ENCODE measurements at regions not wholly inside any gene's neighbourhood (a gene's known extent, or its start where the extent isn't known, plus 50 kb on each side); places are given as distances from the start of the nearest gene placed in this dataset.

DNA sequence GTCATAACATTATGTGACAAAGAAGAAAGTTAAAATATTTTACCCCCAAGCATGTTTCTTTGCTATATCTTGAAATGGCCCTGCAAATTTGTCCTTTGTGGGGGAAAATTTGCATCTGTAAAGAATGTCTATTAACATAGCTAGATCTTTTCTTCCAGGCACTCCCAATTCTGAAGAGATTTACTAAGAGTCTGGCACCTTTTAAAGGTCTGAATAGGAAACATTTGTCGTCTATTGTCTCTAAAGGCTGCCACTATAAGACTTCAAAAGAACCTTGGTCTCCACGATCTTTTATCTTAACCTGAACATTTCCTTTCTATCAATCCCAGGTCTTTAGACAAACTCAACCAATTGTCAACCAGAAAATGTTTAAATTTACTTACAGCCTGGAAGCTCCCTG lies 128.6 kb upstream of the VCX start:
- Histone ChIP-seq H3K4me3 (ENCODE audit: low read length in 2 of 2) (no peak overlapping the region), H3K9me3 (ENCODE audit: control insufficient read depth in 2 of 2, low read length in 2 of 2) (no peaks in the 10 kb centered on the region), H3K36me3 (ENCODE audit: control insufficient read depth in 2 of 2, insufficient read depth in 2 of 2, low read length in 2 of 2) (no peaks in the 10 kb centered on the region), H3K27ac (ENCODE audit: low read depth in 2 of 2, low read length in 2 of 2) (no peak overlapping the region), H3K9ac (ENCODE audit: low read depth in 1 of 2, low read length in 2 of 2) (no peak overlapping the region), H3K4me1 (ENCODE audit: control insufficient read depth in 2 of 2, insufficient read depth in 2 of 2, low read length in 2 of 2) (no peaks in the 10 kb centered on the region), H3K27me3 (ENCODE audit: control insufficient read depth in 2 of 2, insufficient read depth in 2 of 2, low read length in 2 of 2) (peaks cover 0 to 3% of the 10 kb centered on the region in 2 donors)

DNA sequence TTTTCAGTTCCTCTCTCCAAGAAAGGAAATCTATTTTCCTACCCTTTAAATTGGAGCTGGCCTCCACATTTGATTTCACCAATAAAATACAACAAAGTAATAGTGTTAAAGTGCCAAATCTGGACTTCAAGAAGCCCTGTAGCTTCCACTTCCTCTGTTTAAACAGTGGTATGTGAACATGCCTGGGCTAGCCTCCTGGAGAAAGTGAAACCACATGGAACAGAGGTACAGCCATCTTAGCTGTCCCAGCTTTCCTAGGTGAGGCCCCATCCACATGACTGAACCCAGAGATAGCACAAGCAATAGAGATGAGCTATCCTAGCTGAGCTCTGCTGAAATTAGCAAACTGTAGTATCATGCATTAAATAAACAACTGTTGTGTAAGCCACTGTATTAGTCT lies 131.8 kb upstream of the VCX start:
- Histone ChIP-seq H3K36me3 (ENCODE audit: control insufficient read depth in 2 of 2, insufficient read depth in 2 of 2, low read length in 2 of 2) (no peaks in the 10 kb centered on the region), H3K27ac (ENCODE audit: low read depth in 2 of 2, low read length in 2 of 2) (no peak overlapping the region), H3K4me3 (ENCODE audit: low read length in 2 of 2) (no peak overlapping the region), H3K9me3 (ENCODE audit: control insufficient read depth in 2 of 2, low read length in 2 of 2) (no peaks in the 10 kb centered on the region), H3K9ac (ENCODE audit: low read depth in 1 of 2, low read length in 2 of 2) (no peak overlapping the region), H3K27me3 (ENCODE audit: control insufficient read depth in 2 of 2, insufficient read depth in 2 of 2, low read length in 2 of 2) (peaks cover 0 to 3% of the 10 kb centered on the region in 2 donors), H3K4me1 (ENCODE audit: control insufficient read depth in 2 of 2, insufficient read depth in 2 of 2, low read length in 2 of 2) (no peaks in the 10 kb centered on the region)

- Histone ChIP-seq H3K27ac (ENCODE audit: low read depth in 2 of 2, low read length in 2 of 2) (no peak overlapping the region), H3K27me3 (ENCODE audit: control insufficient read depth in 2 of 2, insufficient read depth in 2 of 2, low read length in 2 of 2) (peaks cover 0 to 3% of the 10 kb centered on the region in 2 donors), H3K9ac (ENCODE audit: low read depth in 1 of 2, low read length in 2 of 2) (no peak overlapping the region), H3K4me3 (ENCODE audit: low read length in 2 of 2) (no peak overlapping the region), H3K9me3 (ENCODE audit: control insufficient read depth in 2 of 2, low read length in 2 of 2) (no peaks in the 10 kb centered on the region), H3K36me3 (ENCODE audit: control insufficient read depth in 2 of 2, insufficient read depth in 2 of 2, low read length in 2 of 2) (no peaks in the 10 kb centered on the region), H3K4me1 (ENCODE audit: control insufficient read depth in 2 of 2, insufficient read depth in 2 of 2, low read length in 2 of 2) (no peaks in the 10 kb centered on the region)
Measured at GRCh38 chrX:7709845-7710244, 133.1 kb upstream of the VCX start.

DNA sequence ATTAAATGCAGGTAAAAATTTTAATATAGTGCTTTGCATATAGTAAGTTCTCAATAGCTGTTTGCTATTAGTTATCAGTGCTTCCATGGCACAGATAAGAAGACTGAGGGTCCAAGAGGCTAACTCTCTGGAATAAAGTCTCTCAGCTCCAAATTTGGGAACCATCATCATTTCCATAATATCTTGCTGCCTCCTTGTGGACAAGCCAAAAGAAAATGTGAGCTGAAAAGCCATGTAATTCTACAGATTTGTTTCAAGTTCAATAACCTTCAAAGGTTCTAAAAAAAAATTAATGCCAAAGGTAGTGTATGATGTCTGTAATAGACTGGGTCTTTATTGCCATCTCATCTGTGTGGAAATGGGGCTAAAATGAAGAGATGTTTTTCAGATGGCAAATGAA lies 136.9 kb upstream of the VCX start:
- H3K9ac ChIP-seq (ENCODE audit: low read depth in 1 of 2, low read length in 2 of 2) = no peak overlapping the region

DNA sequence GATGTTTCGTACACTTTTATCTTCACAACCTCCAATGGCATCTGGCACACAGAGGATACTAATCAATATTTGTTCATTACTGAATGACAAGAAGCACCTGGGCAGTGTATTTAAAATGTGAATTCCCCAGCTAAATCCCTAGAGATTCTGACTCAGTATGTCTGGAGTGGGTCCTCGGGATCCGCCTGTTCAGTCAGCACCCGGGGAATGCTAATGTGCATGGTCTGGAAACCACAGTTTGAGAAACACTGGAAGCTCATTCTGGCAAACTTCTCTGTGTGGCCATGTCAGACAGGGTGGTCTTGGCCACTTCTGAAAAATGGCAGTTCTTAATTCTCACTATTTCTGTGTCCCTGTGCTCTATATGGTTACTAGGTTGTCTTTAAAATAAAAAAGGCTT lies 138.8 kb upstream of the VCX start:
- Histone ChIP-seq H3K4me3 (ENCODE audit: low read length in 2 of 2) (no peak overlapping the region), H3K9ac (ENCODE audit: low read depth in 1 of 2, low read length in 2 of 2) (no peak overlapping the region), H3K4me1 (ENCODE audit: control insufficient read depth in 2 of 2, insufficient read depth in 2 of 2, low read length in 2 of 2) (no peaks in the 10 kb centered on the region), H3K9me3 (ENCODE audit: control insufficient read depth in 2 of 2, low read length in 2 of 2) (no peaks in the 10 kb centered on the region), H3K27ac (ENCODE audit: low read depth in 2 of 2, low read length in 2 of 2) (no peak overlapping the region), H3K27me3 (ENCODE audit: control insufficient read depth in 2 of 2, insufficient read depth in 2 of 2, low read length in 2 of 2) (no peaks in the 10 kb centered on the region), H3K36me3 (ENCODE audit: control insufficient read depth in 2 of 2, insufficient read depth in 2 of 2, low read length in 2 of 2) (no peaks in the 10 kb centered on the region)

More for the DNA sequence above, 136.9 kb upstream of the VCX start:
- Histone ChIP-seq H3K9me3 (ENCODE audit: control insufficient read depth in 2 of 2, low read length in 2 of 2) (no peaks in the 10 kb centered on the region), H3K27ac (ENCODE audit: low read depth in 2 of 2, low read length in 2 of 2) (no peak overlapping the region), H3K36me3 (ENCODE audit: control insufficient read depth in 2 of 2, insufficient read depth in 2 of 2, low read length in 2 of 2) (no peaks in the 10 kb centered on the region), H3K27me3 (ENCODE audit: control insufficient read depth in 2 of 2, insufficient read depth in 2 of 2, low read length in 2 of 2) (no peaks in the 10 kb centered on the region), H3K4me1 (ENCODE audit: control insufficient read depth in 2 of 2, insufficient read depth in 2 of 2, low read length in 2 of 2) (no peaks in the 10 kb centered on the region), H3K4me3 (ENCODE audit: low read length in 2 of 2) (no peak overlapping the region)

DNA sequence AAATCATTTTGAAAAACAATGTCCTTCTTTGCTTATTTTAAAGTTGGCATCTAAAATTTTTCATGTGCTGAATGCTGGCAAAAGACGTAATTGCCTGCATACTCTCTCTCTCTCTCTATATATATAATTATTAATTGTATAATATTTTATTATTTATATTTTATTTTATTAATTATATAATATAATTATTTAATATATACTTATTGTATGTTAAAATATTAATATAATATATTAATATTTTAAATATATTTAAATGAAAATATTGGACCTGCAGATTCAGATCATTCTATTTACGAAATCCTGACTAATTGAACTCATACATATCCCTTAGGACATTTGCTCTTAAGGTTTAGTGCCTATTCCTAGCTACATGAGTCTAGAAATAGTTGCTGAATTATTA lies 144.7 kb upstream of the VCX start:
- H3K36me3 ChIP-seq (ENCODE audit: control insufficient read depth in 2 of 2, insufficient read depth in 2 of 2, low read length in 2 of 2) = no peaks in the 10 kb centered on the region
- H3K4me3 ChIP-seq (ENCODE audit: low read length in 2 of 2) = no peak overlapping the region
- H3K4me1 ChIP-seq (ENCODE audit: control insufficient read depth in 2 of 2, insufficient read depth in 2 of 2, low read length in 2 of 2) = no peaks in the 10 kb centered on the region
- H3K9me3 ChIP-seq (ENCODE audit: control insufficient read depth in 2 of 2, low read length in 2 of 2) = no peaks in the 10 kb centered on the region
- H3K27ac ChIP-seq (ENCODE audit: low read depth in 2 of 2, low read length in 2 of 2) = no peak overlapping the region
- no peaks in the 10 kb centered on the region for H3K27me3 ChIP-seq (ENCODE audit: control insufficient read depth in 2 of 2, insufficient read depth in 2 of 2, low read length in 2 of 2)
- no peak overlapping the region for H3K9ac ChIP-seq (ENCODE audit: low read depth in 1 of 2, low read length in 2 of 2)

- H3K27me3 ChIP-seq (ENCODE audit: control insufficient read depth in 2 of 2, insufficient read depth in 2 of 2, low read length in 2 of 2) = no peaks in the 10 kb centered on the region
- no peaks in the 10 kb centered on the region for H3K36me3 ChIP-seq (ENCODE audit: control insufficient read depth in 2 of 2, insufficient read depth in 2 of 2, low read length in 2 of 2)
- no peak overlapping the region for H3K27ac ChIP-seq (ENCODE audit: low read depth in 2 of 2, low read length in 2 of 2)
- H3K9ac ChIP-seq (ENCODE audit: low read depth in 1 of 2, low read length in 2 of 2) = no peak overlapping the region
- H3K9me3 ChIP-seq (ENCODE audit: control insufficient read depth in 2 of 2, low read length in 2 of 2) = no peaks in the 10 kb centered on the region
- no peak overlapping the region for H3K4me3 ChIP-seq (ENCODE audit: low read length in 2 of 2)
- H3K4me1 ChIP-seq (ENCODE audit: control insufficient read depth in 2 of 2, insufficient read depth in 2 of 2, low read length in 2 of 2) = no peaks in the 10 kb centered on the region
Measured at GRCh38 chrX:7690842-7691241, 152.1 kb upstream of the VCX start.

GRCh38 chrX:7689791-7690412 lies 153.1 kb upstream of the VCX start:
- Histone ChIP-seq H3K27ac (ENCODE audit: low read depth in 2 of 2, low read length in 2 of 2) (no peak overlapping the region), H3K4me3 (ENCODE audit: low read length in 2 of 2) (no peak overlapping the region), H3K9me3 (ENCODE audit: control insufficient read depth in 2 of 2, low read length in 2 of 2) (no peaks in the 10 kb centered on the region), H3K9ac (ENCODE audit: low read depth in 1 of 2, low read length in 2 of 2) (no peak overlapping the region), H3K36me3 (ENCODE audit: control insufficient read depth in 2 of 2, insufficient read depth in 2 of 2, low read length in 2 of 2) (no peaks in the 10 kb centered on the region), H3K27me3 (ENCODE audit: control insufficient read depth in 2 of 2, insufficient read depth in 2 of 2, low read length in 2 of 2) (no peaks in the 10 kb centered on the region), H3K4me1 (ENCODE audit: control insufficient read depth in 2 of 2, insufficient read depth in 2 of 2, low read length in 2 of 2) (no peaks in the 10 kb centered on the region)

DNA sequence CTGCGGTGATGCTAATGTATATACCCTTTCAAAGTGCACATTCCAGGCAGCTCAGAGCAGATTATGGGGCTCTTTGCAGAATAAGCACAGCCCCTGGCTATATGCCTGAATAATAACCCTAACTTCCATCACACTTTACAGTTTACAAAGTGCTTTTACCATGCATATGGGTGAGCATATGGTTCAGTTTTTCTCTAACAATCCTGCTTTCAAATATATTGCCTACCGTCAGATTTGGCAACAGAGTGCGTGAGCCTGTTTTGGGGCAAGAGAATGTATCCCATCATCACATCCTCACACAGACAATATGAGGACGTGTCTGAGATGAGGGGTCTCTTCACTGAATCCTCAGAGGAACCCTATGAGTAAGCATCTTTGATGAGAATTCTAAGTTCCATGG lies 162.8 kb upstream of the VCX start:
- Histone ChIP-seq H3K27me3 (ENCODE audit: control insufficient read depth in 2 of 2, insufficient read depth in 2 of 2, low read length in 2 of 2) (no peaks in the 10 kb centered on the region), H3K9me3 (ENCODE audit: control insufficient read depth in 2 of 2, low read length in 2 of 2) (no peaks in the 10 kb centered on the region)

GRCh38 chrX:7654316-7654715 lies 188.7 kb upstream of the VCX start:
- Histone ChIP-seq H3K4me1 (ENCODE audit: control insufficient read depth in 2 of 2, insufficient read depth in 2 of 2, low read length in 2 of 2) (no peaks in the 10 kb centered on the region), H3K4me3 (ENCODE audit: low read length in 2 of 2) (no peak overlapping the region), H3K27ac (ENCODE audit: low read depth in 2 of 2, low read length in 2 of 2) (no peak overlapping the region), H3K9me3 (ENCODE audit: control insufficient read depth in 2 of 2, low read length in 2 of 2) (peaks cover 0 to 3% of the 10 kb centered on the region in 2 donors), H3K9ac (ENCODE audit: low read depth in 1 of 2, low read length in 2 of 2) (no peak overlapping the region), H3K27me3 (ENCODE audit: control insufficient read depth in 2 of 2, insufficient read depth in 2 of 2, low read length in 2 of 2) (no peaks in the 10 kb centered on the region), H3K36me3 (ENCODE audit: control insufficient read depth in 2 of 2, insufficient read depth in 2 of 2, low read length in 2 of 2) (no peaks in the 10 kb centered on the region)

More for the DNA sequence above, 162.8 kb upstream of the VCX start:
- Histone ChIP-seq H3K4me1 (ENCODE audit: control insufficient read depth in 2 of 2, insufficient read depth in 2 of 2, low read length in 2 of 2) (no peaks in the 10 kb centered on the region), H3K27ac (ENCODE audit: low read depth in 2 of 2, low read length in 2 of 2) (no peak overlapping the region), H3K4me3 (ENCODE audit: low read length in 2 of 2) (no peak overlapping the region), H3K36me3 (ENCODE audit: control insufficient read depth in 2 of 2, insufficient read depth in 2 of 2, low read length in 2 of 2) (no peaks in the 10 kb centered on the region), H3K9ac (ENCODE audit: low read depth in 1 of 2, low read length in 2 of 2) (no peak overlapping the region)

- Histone ChIP-seq H3K4me3 (ENCODE audit: low read length in 2 of 2) (no peak overlapping the region), H3K36me3 (ENCODE audit: control insufficient read depth in 2 of 2, insufficient read depth in 2 of 2, low read length in 2 of 2) (no peaks in the 10 kb centered on the region), H3K27ac (ENCODE audit: low read depth in 2 of 2, low read length in 2 of 2) (no peak overlapping the region), H3K9me3 (ENCODE audit: control insufficient read depth in 2 of 2, low read length in 2 of 2) (no peaks in the 10 kb centered on the region), H3K4me1 (ENCODE audit: control insufficient read depth in 2 of 2, insufficient read depth in 2 of 2, low read length in 2 of 2) (no peaks in the 10 kb centered on the region), H3K9ac (ENCODE audit: low read depth in 1 of 2, low read length in 2 of 2) (no peak overlapping the region), H3K27me3 (ENCODE audit: control insufficient read depth in 2 of 2, insufficient read depth in 2 of 2, low read length in 2 of 2) (no peaks in the 10 kb centered on the region)
Measured at GRCh38 chrX:7647831-7648230, 195.1 kb upstream of the VCX start.
